ENCODE measurements at regions not wholly inside any gene's neighbourhood (a gene's known extent, or its start where the extent isn't known, plus 50 kb on each side); places are given as distances from the start of the nearest gene placed in this dataset.

GRCh38 chr14:61111209-61111665 lies 130.2 kb downstream of the SLC38A6 start:
- ATAC-seq, result no peak
- peaks cover 3% of the 10 kb centered on the region for H3K27me3 Mint-ChIP-seq
- DNase-seq, result no peak
- H3K4me1 Mint-ChIP-seq, result peaks cover 4% of the 10 kb centered on the region
- H3K9me3 Mint-ChIP-seq (ENCODE audit: low read depth), result peaks cover 3% of the 10 kb centered on the region
- CTCF ChIA-PET, result no interaction called here
- no peak overlapping the region for H3K27ac Mint-ChIP-seq
- no peak overlapping the region for H3K4me3 Mint-ChIP-seq
- peaks cover 3% of the 10 kb centered on the region for H3K36me3 Mint-ChIP-seq

- no peak overlapping the region for H3K4me3 Mint-ChIP-seq
- CTCF ChIA-PET, result no interaction called here
- peaks cover 3% of the 10 kb centered on the region for H3K36me3 Mint-ChIP-seq
- DNase-seq (no peak), ATAC-seq (no peak)
- H3K9me3 Mint-ChIP-seq (ENCODE audit: low read depth), result peaks cover 5% of the 10 kb centered on the region
- H3K27me3 Mint-ChIP-seq, result peaks cover 3% of the 10 kb centered on the region
- peaks cover 4% of the 10 kb centered on the region for H3K4me1 Mint-ChIP-seq
- H3K27ac Mint-ChIP-seq, result no peak overlapping the region
Observed at GRCh38 chr14:61110316-61111082, 129.5 kb downstream of the SLC38A6 start.

GRCh38 chr14:61109288-61109687 lies 128.2 kb downstream of the SLC38A6 start:
- Mint-ChIP-seq H3K36me3 (peaks cover 4% of the 10 kb centered on the region), H3K9me3 (ENCODE audit: low read depth) (peaks cover 2% of the 10 kb centered on the region), H3K4me3 (no peak overlapping the region), H3K27ac (no peak overlapping the region), H3K4me1 (peaks cover 7% of the 10 kb centered on the region), H3K27me3 (peaks cover 3% of the 10 kb centered on the region)
- ATAC-seq, result no peak
- peak; percentile 27 for DNase-seq
- CTCF ChIA-PET, result interaction anchor here (0.7 to 1.2 kb wide), 2 partner anchors 11 to 31 kb away, joined by 3 to 4 read pairs; no protein-coding TSS in a partner anchor

- CTCF ChIA-PET, result interaction anchor here (0.7 to 1.2 kb wide), 2 partner anchors 10 to 31 kb away, joined by 3 to 4 read pairs; no protein-coding TSS in a partner anchor
- H3K27ac Mint-ChIP-seq, result no peak overlapping the region
- DNase-seq, result no peak
- H3K4me1 Mint-ChIP-seq, result peaks cover 14% of the 10 kb centered on the region
- H3K27me3 Mint-ChIP-seq, result peaks cover 3% of the 10 kb centered on the region
- ATAC-seq, result no peak
- peaks cover 2% of the 10 kb centered on the region for H3K9me3 Mint-ChIP-seq (ENCODE audit: low read depth)
- no peak overlapping the region for H3K4me3 Mint-ChIP-seq
- peaks cover 4% of the 10 kb centered on the region for H3K36me3 Mint-ChIP-seq
Observed at GRCh38 chr14:61108496-61109141, 127.6 kb downstream of the SLC38A6 start.

GRCh38 chr14:61107869-61108493 lies 126.9 kb downstream of the SLC38A6 start:
- H3K4me1 Mint-ChIP-seq, result peaks cover 20% of the 10 kb centered on the region
- ATAC-seq (no peak), DNase-seq (no peak)
- CTCF ChIA-PET, result no interaction called here
- peaks cover 2% of the 10 kb centered on the region for H3K9me3 Mint-ChIP-seq (ENCODE audit: low read depth)
- H3K36me3 Mint-ChIP-seq, result peaks cover 4% of the 10 kb centered on the region
- no peak overlapping the region for H3K4me3 Mint-ChIP-seq
- no peak overlapping the region for H3K27ac Mint-ChIP-seq
- peaks cover 3% of the 10 kb centered on the region for H3K27me3 Mint-ChIP-seq

GRCh38 chr14:61106959-61107641 lies 126.1 kb downstream of the SLC38A6 start:
- DNase-seq, result peak; percentile 22
- no peak overlapping the region for H3K27ac Mint-ChIP-seq
- CTCF ChIA-PET, result no interaction called here

GRCh38 chr14:61106271-61106958 lies 125.4 kb downstream of the SLC38A6 start:
- no peak for DNase-seq
- peaks cover 36% of the 10 kb centered on the region for H3K4me1 Mint-ChIP-seq
- H3K27ac Mint-ChIP-seq, result no peak overlapping the region
- CTCF ChIA-PET, result no interaction called here
- H3K4me3 Mint-ChIP-seq, result no peak overlapping the region
- ATAC-seq, result no peak
- peaks cover 4% of the 10 kb centered on the region for H3K36me3 Mint-ChIP-seq
- peaks cover 2% of the 10 kb centered on the region for H3K9me3 Mint-ChIP-seq (ENCODE audit: low read depth)
- H3K27me3 Mint-ChIP-seq, result peaks cover 3% of the 10 kb centered on the region

More at GRCh38 chr14:61106959-61107641, 126.1 kb downstream of the SLC38A6 start:
- no peak overlapping the region for H3K4me3 Mint-ChIP-seq
- peaks cover 29% of the 10 kb centered on the region for H3K4me1 Mint-ChIP-seq
- ATAC-seq, result no peak
- H3K9me3 Mint-ChIP-seq (ENCODE audit: low read depth), result peaks cover 2% of the 10 kb centered on the region
- H3K27me3 Mint-ChIP-seq, result peaks cover 3% of the 10 kb centered on the region
- peaks cover 4% of the 10 kb centered on the region for H3K36me3 Mint-ChIP-seq

- H3K27me3 Mint-ChIP-seq, result no peaks in the 10 kb centered on the region
- peaks cover 37% of the 10 kb centered on the region for H3K4me1 Mint-ChIP-seq
- ATAC-seq, result no peak
- DNase-seq, result peak; percentile 31
- peaks cover 13% of the 10 kb centered on the region for H3K36me3 Mint-ChIP-seq
- peak overlapping the region; percentile 85 for H3K27ac Mint-ChIP-seq
- no peak overlapping the region for H3K4me3 Mint-ChIP-seq
- H3K9me3 Mint-ChIP-seq (ENCODE audit: low read depth), result peaks cover 2% of the 10 kb centered on the region
- CTCF ChIA-PET, result no interaction called here
Observed at GRCh38 chr14:61104358-61104757, 123.3 kb downstream of the SLC38A6 start.

- Mint-ChIP-seq H3K27ac (peak overlapping the region; percentile 85), H3K36me3 (peaks cover 17% of the 10 kb centered on the region), H3K9me3 (ENCODE audit: low read depth) (peaks cover 2% of the 10 kb centered on the region), H3K4me3 (no peak overlapping the region), H3K27me3 (no peaks in the 10 kb centered on the region), H3K4me1 (peaks cover 37% of the 10 kb centered on the region)
- peak; percentile 84 for ATAC-seq
- CTCF ChIA-PET, result no interaction called here
- DNase-seq, result peak; percentile 68
Observed at GRCh38 chr14:61103541-61104339, 122.7 kb downstream of the SLC38A6 start.

- peaks cover 35% of the 10 kb centered on the region for H3K4me1 Mint-ChIP-seq
- CTCF ChIA-PET, result no interaction called here
- H3K27ac Mint-ChIP-seq, result peak overlapping the region; percentile 85
- H3K9me3 Mint-ChIP-seq (ENCODE audit: low read depth), result peaks cover 2% of the 10 kb centered on the region
- no peak for ATAC-seq
- peak; percentile 38 for DNase-seq
- peaks cover 18% of the 10 kb centered on the region for H3K36me3 Mint-ChIP-seq
- no peak overlapping the region for H3K4me3 Mint-ChIP-seq
- H3K27me3 Mint-ChIP-seq, result no peaks in the 10 kb centered on the region
Observed at GRCh38 chr14:61102549-61103466, 121.8 kb downstream of the SLC38A6 start.
